Heart left ventricle (tissue), 16 donors: ENCODE measurements at regions not wholly inside any gene's neighbourhood (a gene's known extent, or its start where the extent isn't known, plus 50 kb on each side); places are given as distances from the start of the nearest gene placed in this dataset.

ENCODE experiments used
- ATAC-seq, 4 donors: fragments of 200-7000 bp; cut with Tn5 transposase; one replicate each; pipeline ENCODE4 v1.9.1; 2020 to 2022; ENCODE audit warnings: moderate library complexity in 4 of 4, mild to moderate bottlenecking in 3 of 4, moderate number of reproducible peaks in 1 of 4
- DNase-seq, 5 donors: peaks; one replicate each; pipeline ENCODE4 v3.0.0-alpha.2; 2020
- H3K27ac ChIP-seq, 12 donors: fragments of 200-600 bp; sonication (generic) in 4 of 12; one replicate each; pipeline versions ENCODE4 v1.5.0 to v1.8.0; 2016 to 2022; ENCODE audit warnings: mild to moderate bottlenecking in 2 of 12
- H3K27me3 ChIP-seq, 9 donors: fragments of 200-600 bp; sonication (generic) in 2 of 9; one replicate each; pipeline versions ENCODE4 v1.5.1 to v1.8.0; 2016 to 2022; ENCODE audit warnings: mild to moderate bottlenecking in 3 of 9
- H3K36me3 ChIP-seq, 9 donors: fragments of 200-600 bp; sonication (generic) in 2 of 9; one replicate each; pipeline versions ENCODE4 v1.5.0 to v1.8.0; 2018 to 2022; ENCODE audit warnings: mild to moderate bottlenecking in 2 of 9
- H3K4me1 ChIP-seq, 12 donors: fragments of 200-600 bp; sonication (generic) in 4 of 12; one replicate each; pipeline versions ENCODE4 v1.5.0 to v1.8.0; 2016 to 2022; ENCODE audit warnings: mild to moderate bottlenecking in 3 of 12
- H3K4me3 ChIP-seq, 12 donors: fragments of 200-600 bp; sonication (generic) in 4 of 12; one replicate each; pipeline versions ENCODE4 v1.5.0 to v1.8.0; 2017 to 2022; ENCODE audit warnings: mild to moderate bottlenecking in 9 of 12, moderate library complexity in 4 of 12
- H3K9me3 ChIP-seq, 12 donors: fragments of 200-600 bp; sonication (generic) in 4 of 12; one replicate each; pipeline versions ENCODE4 v1.5.0 to v1.8.0; 2016 to 2022; ENCODE audit warnings: mild to moderate bottlenecking in 1 of 12
- POLR2A ChIP-seq, 2 donors: fragments of 450-650 bp; IDR thresholded peaks; one replicate each; pipeline ENCODE4 v1.6.1; 2017; ENCODE audit warnings: antibody characterized with exemption in 2 of 2, mild to moderate bottlenecking in 2 of 2, moderate library complexity in 2 of 2
- WGBS, 4 donors: extraction: QIAGEN DNeasy Blood & Tissue Kit in 2 of 4; methylation state at CpG; one replicate each; pipeline versions ENCODE4 v1.1.5 to v1.1.7; 2013 to 2018; 5-methylcytosine and 5-hydroxymethylcytosine counted together
- intact Hi-C, 10 donors: fragments of 100-400 bp; cut with DNase I; formaldehyde crosslinking; loops; one replicate each; pipeline versions ENCODE4 v1.11.1 to v1.14.2; 2022
- TF ChIP-seq, protein P1 (sequence below), 12 donors: fragments of 200-600 bp; sonication (generic) in 4 of 12; IDR thresholded peaks; one replicate each; pipeline versions ENCODE4 v1.5.0 to v1.8.0; 2018 to 2022; ENCODE audit warnings: antibody characterized with exemption in 12 of 12, mild to moderate bottlenecking in 5 of 12
- donor health status: ischemic (EF 13 %, LVEDD 7.1; RV severe dilation, severe dysfunction).
- donor health status: healthy with polysubstance abuse.
- donor health status: DM: no; HTN: yes; CAD: no.
- donor health status: DM: no; HTN: no; CAD: no.
- donor health status: ischemic (EF 25% LVEDD 6.9; RV normal size, moderate dysfunction).
- donor health status: ischemic (EF 25% LVEDD 5.7; RV mildly dilated, moderate dysfunction).
- donor health status: healthy.
- donor health status: DM: yes; HTN: yes; CAD: no.
- donor health status: ischemic (EF 35%, LVEDD 5.7; RV mildly dilated, moderate dysfunction).
- donor health status: nonischemic (EF 11% LVEDD 7.7; RV severe dilation, severe dysfunction).
- donor health status: DM: yes; HTN: yes; CAD: no.
- donor health status: PGD.
- donor health status: ischemic (EF 29% LVEDD 5.4; RV normal size, mild dysfunction).
- donor health status: nonischemic (EF 23%, LVEDD 6.1; RV moderate dilation, normal function).

DNA sequence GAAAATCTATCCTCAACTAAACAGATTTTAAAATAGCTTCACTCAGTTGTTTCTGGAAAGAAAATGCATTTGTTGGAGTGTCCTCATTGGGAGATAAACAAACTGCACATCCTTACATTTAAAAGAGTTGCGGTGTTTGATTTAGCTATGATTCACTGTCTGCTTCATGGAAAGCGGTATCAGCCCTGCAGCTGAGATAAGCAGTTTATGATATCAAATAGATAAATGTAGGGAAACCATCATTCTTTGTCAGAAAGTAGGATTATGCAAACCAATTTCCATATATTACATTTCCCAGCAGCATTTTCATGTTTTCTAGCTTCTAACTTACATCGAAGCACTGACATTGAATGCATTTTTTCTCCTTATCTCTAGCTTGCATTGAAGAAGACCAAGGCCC lies 698.9 kb downstream of the DIPK2A start:
- ATAC-seq (no peak), DNase-seq (no peak)
- Histone ChIP-seq H3K27me3 (no peaks in the 10 kb centered on the region), H3K9me3 (peaks cover 0 to 5% (median 0%) of the 10 kb centered on the region in 12 donors), H3K4me1 (no peaks in the 10 kb centered on the region), H3K4me3 (no peak overlapping the region), H3K36me3 (no peaks in the 10 kb centered on the region), H3K27ac (no peak overlapping the region)
- 76 to 84% (median 81%) methylated on average over 3 of the region's 3 CpGs for WGBS, 4 donors
- TF ChIP-seq, protein P1, sequence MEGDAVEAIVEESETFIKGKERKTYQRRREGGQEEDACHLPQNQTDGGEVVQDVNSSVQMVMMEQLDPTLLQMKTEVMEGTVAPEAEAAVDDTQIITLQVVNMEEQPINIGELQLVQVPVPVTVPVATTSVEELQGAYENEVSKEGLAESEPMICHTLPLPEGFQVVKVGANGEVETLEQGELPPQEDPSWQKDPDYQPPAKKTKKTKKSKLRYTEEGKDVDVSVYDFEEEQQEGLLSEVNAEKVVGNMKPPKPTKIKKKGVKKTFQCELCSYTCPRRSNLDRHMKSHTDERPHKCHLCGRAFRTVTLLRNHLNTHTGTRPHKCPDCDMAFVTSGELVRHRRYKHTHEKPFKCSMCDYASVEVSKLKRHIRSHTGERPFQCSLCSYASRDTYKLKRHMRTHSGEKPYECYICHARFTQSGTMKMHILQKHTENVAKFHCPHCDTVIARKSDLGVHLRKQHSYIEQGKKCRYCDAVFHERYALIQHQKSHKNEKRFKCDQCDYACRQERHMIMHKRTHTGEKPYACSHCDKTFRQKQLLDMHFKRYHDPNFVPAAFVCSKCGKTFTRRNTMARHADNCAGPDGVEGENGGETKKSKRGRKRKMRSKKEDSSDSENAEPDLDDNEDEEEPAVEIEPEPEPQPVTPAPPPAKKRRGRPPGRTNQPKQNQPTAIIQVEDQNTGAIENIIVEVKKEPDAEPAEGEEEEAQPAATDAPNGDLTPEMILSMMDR (IDR thresholded peaks at IDR 0.05), result no peak
- no peak for TF ChIP-seq POLR2A (IDR thresholded peaks at IDR 0.05)
- intact Hi-C loops, result no loop called here

DNA sequence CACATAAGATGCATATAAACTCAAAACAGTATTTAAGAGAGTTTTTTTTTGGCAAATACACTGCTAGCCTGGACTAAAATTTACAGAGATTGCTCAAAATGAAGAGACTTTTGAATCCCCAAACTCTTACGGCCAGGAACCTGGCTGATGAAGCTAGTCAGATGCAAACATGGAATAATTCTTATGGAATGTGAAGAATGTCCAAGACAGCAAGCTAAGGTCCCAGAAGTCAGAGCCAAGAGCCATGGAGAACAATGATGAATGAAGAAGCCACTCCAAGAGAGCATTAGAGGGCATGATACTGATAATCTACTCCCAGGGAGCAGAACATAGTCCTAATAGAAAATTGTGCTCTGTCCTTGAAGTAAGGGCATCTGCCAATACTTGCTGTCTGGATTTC lies 705.5 kb downstream of the DIPK2A start:
- H3K27me3 ChIP-seq, result no peaks in the 10 kb centered on the region
- intact Hi-C loops, result no loop called here
- WGBS, 4 donors, result 48 to 66% (median 60%) methylated on average over 1 of the region's 1 CpG
- H3K4me1 ChIP-seq, result no peaks in the 10 kb centered on the region
- H3K27ac ChIP-seq, result no peak overlapping the region
- TF ChIP-seq, protein P1 (IDR thresholded peaks at IDR 0.05), result no peak
- no peak for TF ChIP-seq POLR2A (IDR thresholded peaks at IDR 0.05)
- H3K4me3 ChIP-seq, result no peak overlapping the region
- H3K9me3 ChIP-seq, result no peaks in the 10 kb centered on the region
- no peak for DNase-seq
- no peak for ATAC-seq
- no peaks in the 10 kb centered on the region for H3K36me3 ChIP-seq

DNA sequence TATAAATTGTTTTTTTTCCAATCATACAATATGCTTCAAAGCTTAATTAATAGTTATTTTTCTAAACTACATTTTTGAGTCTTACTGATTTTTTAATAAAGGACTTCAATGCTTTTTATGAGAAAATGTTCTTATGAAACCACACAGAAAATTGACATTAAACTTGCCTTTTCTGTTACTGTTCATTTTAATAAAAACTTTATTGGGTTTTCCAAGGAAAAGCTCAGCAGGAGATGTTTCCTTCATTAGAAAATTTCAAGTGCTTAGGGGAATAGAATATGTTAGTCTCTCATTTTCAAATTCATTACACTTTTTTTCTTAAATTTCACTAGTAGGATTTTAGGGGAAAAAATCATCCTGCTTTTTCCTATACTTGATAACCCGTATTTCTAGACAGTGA lies 711.4 kb downstream of the DIPK2A start:
- ATAC-seq, result no peak
- H3K27ac ChIP-seq, result no peak overlapping the region
- no peak overlapping the region for H3K4me3 ChIP-seq
- 86 to 93% (median 90%) methylated on average over 1 of the region's 1 CpG for WGBS, 4 donors
- intact Hi-C loops, result no loop called here
- H3K4me1 ChIP-seq, result no peaks in the 10 kb centered on the region
- peaks cover 0 to 1% (median 0%) of the 10 kb centered on the region in 12 donors for H3K9me3 ChIP-seq
- H3K36me3 ChIP-seq, result no peaks in the 10 kb centered on the region
- H3K27me3 ChIP-seq, result no peaks in the 10 kb centered on the region
- TF ChIP-seq, protein P1 (IDR thresholded peaks at IDR 0.05), result no peak
- TF ChIP-seq POLR2A (IDR thresholded peaks at IDR 0.05), result no peak
- DNase-seq, result no peak

DNA sequence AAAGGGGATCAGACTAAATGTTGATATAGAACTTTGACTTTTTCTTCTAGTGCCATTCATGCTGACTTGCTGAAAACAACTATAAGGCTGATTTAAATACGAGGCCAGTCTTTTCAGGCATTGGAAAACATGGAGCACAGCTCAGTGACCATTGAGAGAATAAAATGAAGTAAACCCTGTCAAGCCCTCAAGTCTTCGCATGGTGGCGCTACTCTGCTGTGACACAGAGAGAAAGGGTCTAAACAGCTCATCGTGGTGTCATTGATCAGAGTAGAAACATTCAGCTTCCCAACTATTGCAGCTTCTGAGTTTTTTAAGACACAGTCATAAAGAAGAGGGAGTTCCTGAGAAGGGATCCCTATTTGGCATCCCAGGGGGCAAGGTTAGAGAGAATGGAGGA lies 716.2 kb downstream of the DIPK2A start:
- Histone ChIP-seq H3K9me3 (peaks cover 0 to 3% (median 0%) of the 10 kb centered on the region in 12 donors), H3K27me3 (no peaks in the 10 kb centered on the region), H3K27ac (no peak overlapping the region), H3K4me3 (no peak overlapping the region), H3K4me1 (no peaks in the 10 kb centered on the region), H3K36me3 (no peaks in the 10 kb centered on the region)
- no peak for DNase-seq
- no peak for TF ChIP-seq POLR2A (IDR thresholded peaks at IDR 0.05)
- TF ChIP-seq, protein P1 (IDR thresholded peaks at IDR 0.05), result no peak
- intact Hi-C loops, result no loop called here
- WGBS, 4 donors, result 68 to 75% (median 71%) methylated on average over 4 of the region's 4 CpGs
- ATAC-seq, result no peak
